ENCODE measurements at regions not wholly inside any gene's neighbourhood (a gene's known extent, or its start where the extent isn't known, plus 50 kb on each side); places are given as distances from the start of the nearest gene placed in this dataset.

DNA sequence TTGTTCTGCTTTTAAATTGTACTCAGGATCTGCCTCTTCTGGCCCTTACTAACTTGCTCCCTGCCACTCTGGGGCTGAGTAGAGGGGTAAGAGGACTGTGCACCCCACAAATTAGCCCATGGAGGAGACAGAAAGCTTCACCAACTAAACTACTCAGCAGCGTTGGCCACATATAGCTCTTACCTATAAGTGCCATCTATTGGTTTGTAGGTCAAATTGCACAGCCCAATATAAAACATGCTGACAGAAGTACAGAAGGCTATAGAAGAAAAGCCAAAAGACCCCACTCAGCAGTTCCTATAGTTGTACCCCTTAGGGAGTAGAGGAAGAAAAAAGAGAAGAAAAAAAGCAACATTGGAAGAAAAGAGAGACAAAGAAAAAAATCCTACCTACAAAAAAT lies 341.2 kb upstream of the FMR1 start:
- no peak for TF ChIP-seq JUND (IDR thresholded peaks at IDR 0.05)
- TF ChIP-seq, protein P1, sequence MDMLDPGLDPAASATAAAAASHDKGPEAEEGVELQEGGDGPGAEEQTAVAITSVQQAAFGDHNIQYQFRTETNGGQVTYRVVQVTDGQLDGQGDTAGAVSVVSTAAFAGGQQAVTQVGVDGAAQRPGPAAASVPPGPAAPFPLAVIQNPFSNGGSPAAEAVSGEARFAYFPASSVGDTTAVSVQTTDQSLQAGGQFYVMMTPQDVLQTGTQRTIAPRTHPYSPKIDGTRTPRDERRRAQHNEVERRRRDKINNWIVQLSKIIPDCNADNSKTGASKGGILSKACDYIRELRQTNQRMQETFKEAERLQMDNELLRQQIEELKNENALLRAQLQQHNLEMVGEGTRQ (IDR thresholded peaks at IDR 0.05; ENCODE audit: borderline replicate concordance, low read depth, low read length): no peak
- TF ChIP-seq USF1 (IDR thresholded peaks at IDR 0.05; ENCODE audit: borderline replicate concordance, low read depth): no peak
- TF ChIP-seq RAD21 (IDR thresholded peaks at IDR 0.05; ENCODE audit: low read length): no peak
- TF ChIP-seq PBX3 (IDR thresholded peaks at IDR 0.05): no peak
- TF ChIP-seq CTCF (IDR thresholded peaks at IDR 0.05): no peak

Measured in SK-N-SH (cell line).